ENCODE measurements at regions not wholly inside any gene's neighbourhood (a gene's known extent, or its start where the extent isn't known, plus 50 kb on each side); places are given as distances from the start of the nearest gene placed in this dataset.

DNA sequence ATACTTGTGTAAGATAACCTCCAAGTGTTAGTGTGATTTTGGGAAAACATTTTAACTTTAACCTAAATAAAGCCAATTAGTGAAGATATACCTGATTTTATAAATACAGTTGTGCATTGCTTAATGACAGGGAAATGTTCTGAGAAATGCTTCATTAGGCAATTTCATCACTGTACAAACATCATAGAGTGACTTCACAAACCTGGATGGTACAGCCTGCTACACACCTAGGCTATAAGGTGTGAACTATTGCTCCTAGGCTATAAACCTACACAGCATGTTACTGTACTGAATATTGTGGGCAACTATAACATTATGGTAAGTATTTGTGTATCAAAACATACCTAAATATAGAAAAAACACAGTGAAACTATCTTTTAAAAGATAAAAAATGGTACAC is 166.8 kb upstream of the TARS1 start:
- Histone ChIP-seq H4K20me1 (ENCODE audit: insufficient read depth, low read length) (no peaks in the 10 kb centered on the region), H3K79me2 (ENCODE audit: insufficient read depth, low read length) (no peaks in the 10 kb centered on the region), H3K9ac (ENCODE audit: insufficient read depth, low read depth, low read length) (no peak overlapping the region), H3K27ac (ENCODE audit: extremely low read length, insufficient read depth, low read length) (no peak overlapping the region), H3K36me3 (replicated peaks in 1 of 2; ENCODE audit: control insufficient read depth in 1 of 2, insufficient read depth in 2 of 2, low read length in 2 of 2) (no peaks in the 10 kb centered on the region), H3K9me3 (ENCODE audit: low read length) (no peaks in the 10 kb centered on the region), H3K4me2 (ENCODE audit: low read depth, low read length) (no peak overlapping the region), H3K27me3 (ENCODE audit: control insufficient read depth in 1 of 2, insufficient read depth in 2 of 2, low read length in 2 of 2) (no peaks in the 10 kb centered on the region), H3K4me3 (replicated peaks in 1 of 3; ENCODE audit: insufficient read depth in 1 of 3, low read depth in 2 of 3, low read length in 3 of 3) (no peak overlapping the region), H3K4me1 (ENCODE audit: insufficient read depth, low read length) (no peaks in the 10 kb centered on the region), H2AFZ (ENCODE audit: low read length) (no peak overlapping the region)
- TF ChIP-seq EP300 (IDR thresholded peaks at IDR 0.05; ENCODE audit: low read depth in 2 of 2, low read length in 2 of 2) (no peak), EP300 (CRISPR knock-in tag; IDR thresholded peaks at IDR 0.05; ENCODE audit: borderline replicate concordance) (no peak), ZNF891 (CRISPR knock-in tag; IDR thresholded peaks at IDR 0.05) (no peak), ZNF205 (CRISPR knock-in tag; IDR thresholded peaks at IDR 0.05) (no peak), THAP9 (CRISPR knock-in tag; IDR thresholded peaks at IDR 0.05; ENCODE audit: borderline replicate concordance) (no peak), KAT8 (CRISPR knock-in tag; IDR thresholded peaks at IDR 0.05) (no peak), TEAD2 (CRISPR knock-in tag; IDR thresholded peaks at IDR 0.05) (no peak), ZBTB37 (CRISPR knock-in tag; IDR thresholded peaks at IDR 0.05) (no peak), GABPA (IDR thresholded peaks at IDR 0.05; ENCODE audit: low read depth, low read length) (no peak), GABPA (CRISPR knock-in tag; IDR thresholded peaks at IDR 0.05; ENCODE audit: low read depth) (no peak), NCOR1 (IDR thresholded peaks at IDR 0.05; ENCODE audit: borderline replicate concordance, low read length) (no peak), ZNF737 (CRISPR knock-in tag; IDR thresholded peaks at IDR 0.05; ENCODE audit: borderline replicate concordance) (no peak), ZFP36 (IDR thresholded peaks at IDR 0.05; ENCODE audit: borderline replicate concordance, low read depth, low read length, partially characterized antibody) (no peak), ZNF83 (CRISPR knock-in tag; IDR thresholded peaks at IDR 0.05; ENCODE audit: borderline replicate concordance) (no peak), HOXA5 (CRISPR knock-in tag; IDR thresholded peaks at IDR 0.05) (no peak), FIP1L1 (IDR thresholded peaks at IDR 0.05; ENCODE audit: borderline replicate concordance, insufficient read depth, low read depth, low read length) (no peak), KLF6 (CRISPR knock-in tag; IDR thresholded peaks at IDR 0.05) (no peak), MED1 (CRISPR knock-in tag; IDR thresholded peaks at IDR 0.05) (no peak), ZNF121 (CRISPR knock-in tag; IDR thresholded peaks at IDR 0.05) (no peak)
- TF ChIP-seq, protein P1, sequence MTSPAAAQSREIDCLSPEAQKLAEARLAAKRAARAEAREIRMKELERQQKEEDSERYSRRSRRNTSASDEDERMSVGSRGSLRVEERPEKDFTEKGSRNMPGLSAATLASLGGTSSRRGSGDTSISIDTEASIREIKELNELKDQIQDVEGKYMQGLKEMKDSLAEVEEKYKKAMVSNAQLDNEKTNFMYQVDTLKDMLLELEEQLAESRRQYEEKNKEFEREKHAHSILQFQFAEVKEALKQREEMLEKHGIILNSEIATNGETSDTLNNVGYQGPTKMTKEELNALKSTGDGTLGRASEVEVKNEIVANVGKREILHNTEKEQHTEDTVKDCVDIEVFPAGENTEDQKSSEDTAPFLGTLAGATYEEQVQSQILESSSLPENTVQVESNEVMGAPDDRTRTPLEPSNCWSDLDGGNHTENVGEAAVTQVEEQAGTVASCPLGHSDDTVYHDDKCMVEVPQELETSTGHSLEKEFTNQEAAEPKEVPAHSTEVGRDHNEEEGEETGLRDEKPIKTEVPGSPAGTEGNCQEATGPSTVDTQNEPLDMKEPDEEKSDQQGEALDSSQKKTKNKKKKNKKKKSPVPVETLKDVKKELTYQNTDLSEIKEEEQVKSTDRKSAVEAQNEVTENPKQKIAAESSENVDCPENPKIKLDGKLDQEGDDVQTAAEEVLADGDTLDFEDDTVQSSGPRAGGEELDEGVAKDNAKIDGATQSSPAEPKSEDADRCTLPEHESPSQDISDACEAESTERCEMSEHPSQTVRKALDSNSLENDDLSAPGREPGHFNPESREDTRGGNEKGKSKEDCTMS (CRISPR knock-in tag; conservative IDR thresholded peaks at IDR 0.05) = no peak
- no TSS peak for BruUV-seq (replicated peaks)
- intact Hi-C loops (cut with micrococcal nuclease; ENCODE audit: unreplicated experiment) = no loop called here
- FAIRE-seq (no peak), ATAC-seq (no peak), DNase-seq (ENCODE audit: low spot score) (no peak)
- ChIA-PET CTCF (ENCODE audit: low intra/inter-chr PET ratio, low total read pairs) (no interaction called here), POLR2A (no interaction called here)
- in situ Hi-C loops (cut with HindIII; ENCODE audit: extremely low pct_ligation_motif_present, low pct_unique_long_range_greater_than_20kb) = no loop called here
